Sciatic nerve (tissue), 2 donors: ENCODE measurements at regions not wholly inside any gene's neighbourhood (a gene's known extent, or its start where the extent isn't known, plus 50 kb on each side); places are given as distances from the start of the nearest gene placed in this dataset.
"Not testable (repeated sequence)": the region's sequence is repeated elsewhere in the genome, so short reads cannot be mapped to it uniquely, and the experiment has no call there.

Experiments
- ATAC-seq: fragments of 200-7000 bp; cut with Tn5 transposase; one replicate; pipeline ENCODE4 v1.9.1; 2020; ENCODE audit warnings: mild to moderate bottlenecking, moderate library complexity
- DNase-seq: peaks from one replicate; pipeline ENCODE4 v3.0.0-alpha.2; 2020; ENCODE audit warnings: low spot score
- intact Hi-C: fragments of 100-400 bp; cut with DNase I; formaldehyde crosslinking; loops from one replicate; pipeline ENCODE4 v1.14.2; 2022
- donor health status: DM: no; HTN: no; CAD: no.
- donor health status: DM: no; HTN: no; CAD: no.

DNA sequence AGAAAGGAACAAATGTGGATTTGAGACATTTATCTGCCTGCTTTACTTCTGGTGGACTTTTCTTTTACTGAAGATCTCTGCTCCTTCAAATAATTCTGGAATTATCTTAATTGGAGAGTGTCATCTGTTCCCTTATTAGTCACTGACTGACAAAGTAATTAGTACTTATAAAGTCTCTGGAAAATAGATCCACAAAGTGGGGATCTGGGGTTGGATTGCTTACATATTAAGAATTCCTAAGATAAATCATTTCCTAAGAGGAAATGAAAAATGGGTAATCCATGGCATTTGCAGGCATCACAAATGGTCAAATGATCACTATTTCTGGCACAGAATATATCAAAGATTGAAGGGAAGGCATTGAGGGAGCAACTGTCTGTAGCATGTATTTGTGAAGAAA is 137.4 kb upstream of the SLITRK5 start:
- no peak for ATAC-seq
- intact Hi-C loops = no loop called here
- no peak for DNase-seq

DNA sequence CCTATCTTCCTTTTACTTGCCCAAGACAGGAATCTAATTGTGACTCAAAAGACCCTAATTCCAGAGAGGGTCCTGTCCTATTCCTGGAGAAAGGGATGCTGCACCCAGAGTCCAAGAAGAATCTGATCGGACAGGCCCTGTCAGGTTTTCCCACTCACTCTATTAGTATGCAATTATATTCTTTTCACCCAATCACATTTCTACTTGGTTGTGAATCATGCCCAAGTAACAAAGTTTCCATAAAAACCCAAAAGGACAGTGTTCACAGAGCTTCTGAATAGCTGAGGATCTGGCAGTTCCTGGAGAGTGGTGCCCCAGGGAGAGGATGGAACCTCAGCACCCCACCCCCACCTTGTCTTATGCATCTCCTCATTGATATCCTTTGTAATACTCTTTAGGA is 135.3 kb upstream of the SLITRK5 start:
- intact Hi-C loops = no loop called here
- ATAC-seq = no peak
- DNase-seq = no peak

DNA sequence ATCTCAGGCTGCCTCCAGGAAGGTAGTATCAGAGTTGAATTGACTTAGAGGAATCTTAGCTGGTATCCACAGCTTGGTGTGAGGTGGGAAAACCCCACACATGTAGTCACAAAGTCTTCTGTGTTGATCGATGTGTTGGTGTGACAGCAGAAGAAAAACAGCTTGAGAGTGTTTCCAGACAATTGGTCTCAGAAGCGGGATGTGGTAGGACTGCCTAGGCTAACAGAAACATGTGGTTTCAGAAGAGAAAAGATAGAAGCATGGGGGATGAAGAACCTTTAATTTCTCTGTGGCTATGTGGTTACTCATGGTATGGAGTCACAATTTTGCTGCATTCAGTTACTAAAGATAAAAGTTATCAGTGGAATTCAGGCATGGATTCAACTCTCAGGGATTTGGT is 134.7 kb upstream of the SLITRK5 start:
- intact Hi-C loops = no loop called here

DNA sequence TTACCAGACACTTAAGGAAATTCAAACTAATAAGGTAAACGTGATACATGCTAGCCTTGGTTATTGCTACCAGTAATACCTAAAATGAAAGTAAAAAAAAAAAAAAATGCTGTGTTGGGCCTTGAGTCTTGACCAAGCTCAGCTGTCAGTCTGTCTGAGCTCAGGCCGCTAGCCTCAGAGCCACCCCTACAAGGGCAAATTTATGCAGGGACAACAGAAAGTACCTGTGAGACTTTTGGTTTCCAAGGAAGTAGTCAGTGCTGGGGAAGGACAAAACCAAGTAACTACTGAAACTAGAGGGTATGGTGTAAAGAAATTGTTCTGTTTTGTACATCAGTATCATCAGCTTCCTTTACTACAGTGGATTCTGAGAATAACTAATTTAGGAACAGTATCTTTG is 134.3 kb upstream of the SLITRK5 start:
- intact Hi-C loops = no loop called here
- ATAC-seq (no peak), DNase-seq (no peak)

More for the DNA sequence above, 134.7 kb upstream of the SLITRK5 start:
- DNase-seq (no peak), ATAC-seq (no peak)

DNA sequence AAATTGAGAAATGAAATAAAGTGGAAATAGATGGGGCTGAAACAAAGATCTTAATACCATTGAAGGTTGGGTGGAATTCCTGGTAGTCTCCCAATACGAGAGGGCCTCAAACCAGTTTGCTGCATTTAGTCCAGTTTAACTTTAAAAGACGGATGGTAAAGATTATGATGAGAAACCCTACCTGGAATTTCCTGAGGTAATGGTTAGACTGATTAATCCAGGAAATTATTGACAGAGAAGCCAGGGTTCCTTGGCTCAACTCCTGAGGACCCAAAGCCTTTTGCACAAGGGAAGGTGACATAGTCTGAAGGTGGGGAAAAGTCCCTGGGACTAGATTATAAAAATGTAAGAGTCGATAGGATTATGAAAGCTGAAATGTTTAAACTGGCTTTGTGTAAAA is 133.2 kb upstream of the SLITRK5 start:
- no peak for ATAC-seq
- intact Hi-C loops = no loop called here
- DNase-seq = no peak

DNA sequence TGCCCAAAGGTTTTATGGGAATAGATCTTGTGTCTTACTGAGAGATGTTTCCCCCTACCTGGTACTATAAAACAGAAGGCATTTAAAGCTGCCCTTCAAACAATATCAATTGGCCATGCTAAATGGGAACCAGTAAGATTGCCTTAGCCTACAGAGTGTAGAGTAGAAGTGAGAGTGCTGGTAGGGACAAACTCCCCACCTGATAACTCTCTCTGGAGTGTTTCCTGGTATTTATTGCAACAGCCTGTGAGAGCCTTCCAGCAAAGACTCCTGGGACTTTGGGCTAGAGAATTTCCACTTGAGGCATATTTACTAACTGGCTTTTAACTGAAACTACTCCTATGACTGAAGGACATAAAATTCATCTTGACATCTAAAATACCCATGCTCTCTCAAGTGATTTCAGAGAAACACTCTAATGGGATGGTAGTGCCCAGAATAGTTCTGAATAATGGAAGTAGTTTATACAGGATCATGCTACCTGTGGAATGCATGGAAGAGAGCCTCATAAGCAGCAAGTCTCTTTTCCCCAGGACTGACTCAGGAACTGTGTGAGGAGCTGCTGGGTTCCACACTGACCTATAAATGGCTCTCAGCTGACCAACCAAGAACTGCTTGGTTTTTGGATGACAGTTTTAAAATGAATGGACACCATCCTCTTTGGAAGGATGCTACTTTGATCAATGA is 132.7 kb upstream of the SLITRK5 start:
- ATAC-seq = no peak
- intact Hi-C loops = no loop called here
- DNase-seq = no peak

DNA sequence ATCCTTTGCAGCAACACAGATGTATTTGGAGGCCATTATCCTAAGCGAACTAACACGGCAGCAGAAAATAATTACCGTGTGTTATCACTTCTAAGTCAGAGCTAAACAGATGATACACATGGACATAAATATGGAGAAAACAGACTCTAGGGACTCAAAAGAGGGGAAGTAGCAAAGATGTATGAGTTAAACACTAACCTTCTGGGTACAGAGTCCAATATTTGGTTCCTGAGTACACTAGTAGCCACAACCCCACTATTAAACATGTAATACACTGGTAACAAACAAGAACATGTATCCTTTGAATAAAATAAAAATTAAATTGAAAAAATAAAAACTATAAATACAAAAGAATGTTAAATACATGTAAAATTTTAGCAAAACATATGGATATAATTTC is 118.0 kb upstream of the SLITRK5 start:
- ATAC-seq = no peak
- intact Hi-C loops = no loop called here

DNA sequence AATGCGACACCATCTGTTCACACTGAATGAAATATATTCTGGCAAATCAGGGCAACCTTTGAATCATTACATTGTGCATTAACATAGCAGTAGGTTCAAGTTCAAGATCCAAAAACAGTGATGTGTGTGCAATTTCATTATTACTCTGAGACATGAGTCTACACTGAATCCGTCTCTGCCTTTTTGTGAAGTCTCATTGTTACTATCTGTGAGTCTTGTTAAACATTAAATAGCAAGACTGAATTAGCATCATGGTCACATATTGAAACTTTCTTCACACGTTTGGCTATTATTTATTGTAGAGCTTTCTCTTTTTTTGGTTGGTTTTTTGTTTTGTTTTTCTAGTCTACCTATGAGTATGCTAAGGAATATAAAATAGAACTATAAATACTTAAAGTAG is 117.1 kb upstream of the SLITRK5 start:
- intact Hi-C loops = no loop called here
- DNase-seq (no peak), ATAC-seq (no peak)

More for the DNA sequence above, 118.0 kb upstream of the SLITRK5 start:
- no peak for DNase-seq

DNA sequence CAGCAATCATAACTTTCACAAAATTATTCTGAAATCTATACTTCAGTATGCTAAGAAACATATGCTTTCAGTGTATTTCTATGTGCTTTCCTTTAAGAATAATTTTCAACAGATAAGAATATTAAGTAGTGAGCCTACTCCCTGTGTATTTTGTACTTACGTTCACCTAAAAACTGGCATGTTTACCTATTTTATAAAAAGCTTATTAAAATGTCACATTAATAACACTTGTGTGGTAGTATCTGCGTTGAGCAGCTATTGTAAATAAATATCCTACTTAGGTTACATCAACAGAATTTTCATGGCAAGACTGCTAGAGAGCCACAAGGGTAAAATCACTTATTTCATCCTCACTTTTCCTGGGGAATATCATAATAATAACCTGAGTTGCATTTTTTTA is 113.4 kb upstream of the SLITRK5 start:
- DNase-seq (no peak), ATAC-seq (no peak)
- intact Hi-C loops = no loop called here

DNA sequence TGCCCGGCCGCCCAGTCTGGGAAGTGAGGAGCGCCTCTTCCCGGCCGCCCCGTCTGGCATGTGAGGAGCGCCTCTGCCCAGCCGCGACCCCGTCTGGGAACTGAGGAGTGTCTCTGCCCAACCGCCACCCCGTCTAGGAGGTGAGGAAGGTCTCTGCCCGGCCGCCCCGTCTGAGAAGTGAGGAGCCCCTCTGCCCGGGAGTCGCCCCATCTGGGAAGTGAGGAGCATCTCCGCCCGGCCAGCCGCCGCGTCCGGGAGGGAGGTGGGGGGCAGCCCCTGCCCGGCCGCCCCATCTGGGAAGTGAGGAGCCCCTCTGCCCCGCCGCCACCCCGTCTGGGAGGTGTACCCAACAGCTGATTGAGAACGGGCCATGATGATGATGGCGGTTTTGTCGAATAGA is 109.6 kb upstream of the SLITRK5 start:
- DNase-seq, intact Hi-C loops, ATAC-seq: not testable (repeated sequence)

DNA sequence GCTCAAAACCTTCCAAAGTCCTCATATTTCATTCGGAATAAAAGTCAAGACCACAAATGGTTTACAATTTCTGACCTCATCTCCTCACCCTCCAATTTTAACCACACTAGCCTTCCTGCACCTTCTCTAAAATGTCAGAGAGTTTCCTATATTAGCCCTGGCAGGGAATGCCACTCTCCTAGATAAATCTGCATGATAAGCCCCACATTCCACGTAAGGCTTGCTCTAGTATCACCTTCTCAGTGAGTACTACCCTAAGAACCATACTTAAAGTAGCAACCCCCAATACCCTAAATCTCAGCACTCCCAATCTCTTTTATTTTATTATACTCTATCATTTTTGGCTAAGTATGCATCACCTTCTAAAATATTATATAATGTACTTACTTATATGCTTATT is 100.5 kb upstream of the SLITRK5 start:
- DNase-seq (no peak), ATAC-seq (no peak)
- intact Hi-C loops = no loop called here

DNA sequence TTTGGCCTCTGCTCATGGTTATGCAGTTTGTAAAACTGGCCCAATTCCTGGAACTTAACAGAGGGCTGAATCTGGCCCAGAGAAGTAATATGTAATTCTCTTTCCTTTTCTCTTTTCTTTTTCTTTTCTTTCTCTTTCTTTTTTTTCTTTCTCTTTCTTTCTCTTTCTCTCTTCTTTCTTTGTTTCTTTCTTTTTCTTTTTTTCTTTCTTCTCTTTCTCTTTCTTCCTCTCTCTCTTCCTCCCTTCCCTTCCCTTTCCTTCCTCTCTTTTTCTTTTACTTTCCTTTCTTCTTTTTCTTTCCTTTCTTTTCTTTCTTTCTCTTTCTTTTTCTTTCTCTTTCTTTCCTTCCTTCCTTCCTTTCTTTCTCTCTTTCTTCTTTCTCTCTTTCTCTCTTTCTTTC is 88.8 kb upstream of the SLITRK5 start:
- DNase-seq (no peak), ATAC-seq (no peak)
- intact Hi-C loops = no loop called here

DNA sequence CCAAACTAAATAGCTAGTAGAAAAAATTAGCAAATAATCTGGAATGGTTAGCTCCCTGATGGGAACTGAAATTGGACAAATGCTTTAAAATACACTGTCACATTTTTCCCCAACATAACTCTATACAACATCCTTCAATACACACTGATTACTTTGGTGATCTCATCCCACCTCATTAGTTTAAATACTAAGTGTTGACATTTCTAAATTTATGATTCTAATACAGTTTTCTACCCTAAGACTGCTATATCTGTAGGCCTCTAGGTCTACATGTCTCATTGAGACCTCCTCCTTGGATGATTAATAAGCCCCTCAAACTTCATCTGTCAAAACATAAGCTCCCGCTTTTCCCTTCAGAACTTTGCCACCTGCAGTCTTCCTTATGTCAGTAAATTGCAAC is 80.7 kb upstream of the SLITRK5 start:
- intact Hi-C loops = no loop called here
- ATAC-seq = no peak
- DNase-seq = no peak

DNA sequence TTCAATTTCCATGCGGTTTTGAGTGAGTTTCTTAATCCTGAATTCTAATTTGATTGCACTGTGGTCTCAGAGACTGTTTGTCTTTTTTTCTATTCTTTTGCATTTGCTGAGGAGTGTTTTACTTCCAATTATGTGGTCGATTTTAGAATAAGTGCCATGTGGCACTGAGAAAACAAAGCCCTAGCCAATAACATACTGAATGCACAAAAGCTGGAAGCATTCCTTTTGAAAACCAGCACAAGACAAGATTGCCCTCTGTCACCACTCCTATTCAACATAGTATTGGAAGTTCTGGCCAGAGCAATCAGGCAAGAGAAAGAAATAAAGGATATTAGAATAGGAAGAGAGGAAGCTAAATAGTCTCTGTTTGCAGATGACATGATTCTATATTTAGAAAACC is 66.7 kb upstream of the SLITRK5 start:
- DNase-seq, intact Hi-C loops, ATAC-seq: not testable (repeated sequence)

DNA sequence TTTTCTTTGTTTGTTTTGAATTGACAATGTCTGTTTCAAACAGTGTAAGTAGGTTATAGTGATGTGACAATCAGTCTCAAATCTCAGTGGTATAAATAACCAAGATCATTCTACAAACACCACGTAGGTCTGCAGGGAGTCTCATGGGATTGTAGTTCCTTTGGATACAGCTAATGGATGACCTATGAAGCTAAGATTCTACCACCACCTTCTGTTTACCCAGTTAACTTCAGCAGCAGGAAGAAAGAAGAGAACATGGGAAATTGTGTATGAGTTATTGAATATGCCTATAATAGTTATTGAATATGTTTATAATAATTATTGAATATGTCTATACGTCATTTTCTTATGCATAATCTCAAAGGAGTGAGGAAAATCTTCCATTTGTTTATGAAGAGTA is 63.9 kb upstream of the SLITRK5 start:
- intact Hi-C loops = no loop called here
- DNase-seq (no peak), ATAC-seq (no peak)

DNA sequence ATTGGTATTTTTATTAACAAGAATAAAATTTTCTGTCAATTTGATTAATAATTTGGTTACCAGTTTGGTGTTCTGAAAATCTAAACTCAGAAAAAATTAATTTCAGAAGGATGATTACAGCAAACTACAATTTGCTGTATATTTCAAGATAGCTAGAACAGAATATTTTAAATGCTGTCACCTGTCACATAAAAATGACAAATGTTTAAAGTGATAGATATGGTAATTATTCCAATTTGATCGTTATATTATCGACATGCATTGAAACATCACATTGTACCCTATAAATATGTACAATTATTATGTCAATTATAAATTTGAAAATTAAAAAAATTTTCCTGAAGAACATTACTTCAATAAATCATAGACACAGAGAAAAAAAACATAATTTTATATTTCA is 56.9 kb upstream of the SLITRK5 start:
- intact Hi-C loops = no loop called here
- ATAC-seq = no peak
- DNase-seq = no peak
